ENCODE measurements at regions not wholly inside any gene's neighbourhood (a gene's known extent, or its start where the extent isn't known, plus 50 kb on each side); places are given as distances from the start of the nearest gene placed in this dataset.

GRCh38 chr1:219542828-219543518 lies 69.9 kb downstream of the ZC3H11B start:
- WGBS (ENCODE audit: insufficient coverage), result 100% methylated on average over 3 of the region's 5 CpGs
- Histone ChIP-seq H3K4me1 (ENCODE audit: control insufficient read depth, insufficient read depth, low read length) (no peaks in the 10 kb centered on the region), H3K4me3 (ENCODE audit: low read depth, low read length) (no peak overlapping the region), H3K9me3 (ENCODE audit: control insufficient read depth, insufficient read depth, low read length) (no peaks in the 10 kb centered on the region), H3K27me3 (ENCODE audit: control insufficient read depth, insufficient read depth, low read length) (no peaks in the 10 kb centered on the region), H3K36me3 (ENCODE audit: control insufficient read depth, insufficient read depth, low read length) (no peaks in the 10 kb centered on the region), H3K27ac (ENCODE audit: low read depth, low read length) (no peak overlapping the region)
- no peak for DNase-seq (ENCODE audit: low read depth in 4 of 6, low spot score in 6 of 6)

- Histone ChIP-seq H3K9me3 (ENCODE audit: control insufficient read depth, insufficient read depth, low read length) (no peaks in the 10 kb centered on the region), H3K27ac (ENCODE audit: low read depth, low read length) (no peak overlapping the region), H3K27me3 (ENCODE audit: control insufficient read depth, insufficient read depth, low read length) (no peaks in the 10 kb centered on the region), H3K36me3 (ENCODE audit: control insufficient read depth, insufficient read depth, low read length) (no peaks in the 10 kb centered on the region), H3K4me1 (ENCODE audit: control insufficient read depth, insufficient read depth, low read length) (no peaks in the 10 kb centered on the region), H3K4me3 (ENCODE audit: low read depth, low read length) (no peak overlapping the region)
- no peak for DNase-seq (ENCODE audit: low read depth in 4 of 6, low spot score in 6 of 6)
These were observed 71.0 kb downstream of the ZC3H11B start for GRCh38 chr1:219541946-219542345.

GRCh38 chr1:219539645-219540254 lies 73.2 kb downstream of the ZC3H11B start:
- no peaks in the 10 kb centered on the region for H3K9me3 ChIP-seq (ENCODE audit: control insufficient read depth, insufficient read depth, low read length)
- no peak overlapping the region for H3K4me3 ChIP-seq (ENCODE audit: low read depth, low read length)
- no peaks in the 10 kb centered on the region for H3K36me3 ChIP-seq (ENCODE audit: control insufficient read depth, insufficient read depth, low read length)
- H3K27me3 ChIP-seq (ENCODE audit: control insufficient read depth, insufficient read depth, low read length), result no peaks in the 10 kb centered on the region
- no CpG with 5 or more reads among the region's 3 CpGs for WGBS (ENCODE audit: insufficient coverage)
- no peaks in the 10 kb centered on the region for H3K4me1 ChIP-seq (ENCODE audit: control insufficient read depth, insufficient read depth, low read length)
- H3K27ac ChIP-seq (ENCODE audit: low read depth, low read length), result no peak overlapping the region
- DNase-seq (ENCODE audit: low read depth in 4 of 6, low spot score in 6 of 6), result no peak

GRCh38 chr1:219538886-219539285 lies 74.0 kb downstream of the ZC3H11B start:
- Histone ChIP-seq H3K27ac (ENCODE audit: low read depth, low read length) (no peak overlapping the region), H3K36me3 (ENCODE audit: control insufficient read depth, insufficient read depth, low read length) (no peaks in the 10 kb centered on the region), H3K27me3 (ENCODE audit: control insufficient read depth, insufficient read depth, low read length) (no peaks in the 10 kb centered on the region), H3K9me3 (ENCODE audit: control insufficient read depth, insufficient read depth, low read length) (no peaks in the 10 kb centered on the region), H3K4me3 (ENCODE audit: low read depth, low read length) (no peak overlapping the region), H3K4me1 (ENCODE audit: control insufficient read depth, insufficient read depth, low read length) (no peaks in the 10 kb centered on the region)
- DNase-seq (ENCODE audit: low read depth in 4 of 6, low spot score in 6 of 6), result no peak
- WGBS (ENCODE audit: insufficient coverage), result no CpG with 5 or more reads among the region's 1 CpG

GRCh38 chr1:219537223-219537631 lies 75.7 kb downstream of the ZC3H11B start:
- Histone ChIP-seq H3K4me1 (ENCODE audit: control insufficient read depth, insufficient read depth, low read length) (no peaks in the 10 kb centered on the region), H3K27me3 (ENCODE audit: control insufficient read depth, insufficient read depth, low read length) (no peaks in the 10 kb centered on the region), H3K9me3 (ENCODE audit: control insufficient read depth, insufficient read depth, low read length) (no peaks in the 10 kb centered on the region), H3K27ac (ENCODE audit: low read depth, low read length) (no peak overlapping the region), H3K36me3 (ENCODE audit: control insufficient read depth, insufficient read depth, low read length) (no peaks in the 10 kb centered on the region), H3K4me3 (ENCODE audit: low read depth, low read length) (no peak overlapping the region)
- no CpG with 5 or more reads among the region's 2 CpGs for WGBS (ENCODE audit: insufficient coverage)
- DNase-seq (ENCODE audit: low read depth in 4 of 6, low spot score in 6 of 6), result no peak

DNA sequence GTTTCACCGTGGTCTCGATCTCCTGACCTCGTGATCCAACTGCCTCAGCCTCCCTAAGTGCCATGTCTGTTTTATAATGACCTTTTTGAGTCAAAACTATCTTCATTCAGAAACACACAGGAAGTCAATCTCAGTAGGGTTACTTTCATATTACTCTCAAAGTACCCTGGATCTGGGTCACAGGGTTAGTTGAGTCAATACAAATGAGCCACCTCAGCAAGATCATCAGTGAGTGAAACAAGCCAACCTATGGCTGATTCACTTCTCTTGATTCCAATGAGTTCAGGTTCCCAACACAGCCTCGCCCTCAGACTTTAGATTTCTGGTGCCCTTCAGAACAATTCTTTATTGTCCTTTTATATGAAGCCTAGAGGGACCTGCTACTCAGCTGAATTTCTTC lies 76.9 kb downstream of the ZC3H11B start:
- no peaks in the 10 kb centered on the region for H3K9me3 ChIP-seq (ENCODE audit: control insufficient read depth, insufficient read depth, low read length)
- no peak for DNase-seq (ENCODE audit: low read depth in 4 of 6, low spot score in 6 of 6)
- 94% methylated on average over 2 of the region's 4 CpGs for WGBS (ENCODE audit: insufficient coverage)
- no peaks in the 10 kb centered on the region for H3K36me3 ChIP-seq (ENCODE audit: control insufficient read depth, insufficient read depth, low read length)
- H3K4me1 ChIP-seq (ENCODE audit: control insufficient read depth, insufficient read depth, low read length), result no peaks in the 10 kb centered on the region
- no peak overlapping the region for H3K4me3 ChIP-seq (ENCODE audit: low read depth, low read length)
- no peak overlapping the region for H3K27ac ChIP-seq (ENCODE audit: low read depth, low read length)
- H3K27me3 ChIP-seq (ENCODE audit: control insufficient read depth, insufficient read depth, low read length), result no peaks in the 10 kb centered on the region

DNA sequence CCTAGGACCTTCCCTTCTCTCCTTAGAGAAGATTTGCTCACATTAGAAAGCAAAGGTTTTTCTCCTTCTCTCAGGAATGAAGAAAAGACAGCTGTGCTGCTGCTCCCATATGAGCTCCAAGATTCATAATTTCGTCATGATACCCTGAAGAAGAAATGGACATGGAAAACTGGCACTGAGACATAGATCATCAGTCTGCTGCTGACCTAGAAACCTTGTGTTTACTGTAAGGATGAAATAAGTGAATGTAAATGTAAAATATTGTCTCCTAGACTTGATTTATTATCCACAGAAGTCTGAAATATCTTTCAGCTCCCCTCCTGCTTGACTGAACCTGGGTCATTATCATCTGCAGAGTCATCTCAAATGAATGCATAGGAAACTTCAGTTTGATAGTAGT lies 77.9 kb downstream of the ZC3H11B start:
- no peak overlapping the region for H3K27ac ChIP-seq (ENCODE audit: low read depth, low read length)
- 83% methylated on average over 1 of the region's 1 CpG for WGBS (ENCODE audit: insufficient coverage)

GRCh38 chr1:219533280-219533679 lies 79.6 kb downstream of the ZC3H11B start:
- H3K4me1 ChIP-seq (ENCODE audit: control insufficient read depth, insufficient read depth, low read length), result no peaks in the 10 kb centered on the region
- H3K36me3 ChIP-seq (ENCODE audit: control insufficient read depth, insufficient read depth, low read length), result no peaks in the 10 kb centered on the region
- H3K9me3 ChIP-seq (ENCODE audit: control insufficient read depth, insufficient read depth, low read length), result no peaks in the 10 kb centered on the region
- no CpG with 5 or more reads among the region's 1 CpG for WGBS (ENCODE audit: insufficient coverage)
- no peak for DNase-seq (ENCODE audit: low read depth in 4 of 6, low spot score in 6 of 6)
- H3K27ac ChIP-seq (ENCODE audit: low read depth, low read length), result no peak overlapping the region
- H3K27me3 ChIP-seq (ENCODE audit: control insufficient read depth, insufficient read depth, low read length), result no peaks in the 10 kb centered on the region
- H3K4me3 ChIP-seq (ENCODE audit: low read depth, low read length), result no peak overlapping the region

More for the DNA sequence above, 77.9 kb downstream of the ZC3H11B start:
- no peak for DNase-seq (ENCODE audit: low read depth in 4 of 6, low spot score in 6 of 6)
- Histone ChIP-seq H3K9me3 (ENCODE audit: control insufficient read depth, insufficient read depth, low read length) (no peaks in the 10 kb centered on the region), H3K36me3 (ENCODE audit: control insufficient read depth, insufficient read depth, low read length) (no peaks in the 10 kb centered on the region), H3K4me1 (ENCODE audit: control insufficient read depth, insufficient read depth, low read length) (no peaks in the 10 kb centered on the region), H3K27me3 (ENCODE audit: control insufficient read depth, insufficient read depth, low read length) (no peaks in the 10 kb centered on the region), H3K4me3 (ENCODE audit: low read depth, low read length) (no peak overlapping the region)

- no peaks in the 10 kb centered on the region for H3K36me3 ChIP-seq (ENCODE audit: control insufficient read depth, insufficient read depth, low read length)
- H3K4me1 ChIP-seq (ENCODE audit: control insufficient read depth, insufficient read depth, low read length), result no peaks in the 10 kb centered on the region
- H3K27ac ChIP-seq (ENCODE audit: low read depth, low read length), result no peak overlapping the region
- no peaks in the 10 kb centered on the region for H3K27me3 ChIP-seq (ENCODE audit: control insufficient read depth, insufficient read depth, low read length)
- H3K4me3 ChIP-seq (ENCODE audit: low read depth, low read length), result no peak overlapping the region
- DNase-seq (ENCODE audit: low read depth in 4 of 6, low spot score in 6 of 6), result no peak
- WGBS (ENCODE audit: insufficient coverage), result 72% methylated on average over 2 of the region's 2 CpGs
- no peaks in the 10 kb centered on the region for H3K9me3 ChIP-seq (ENCODE audit: control insufficient read depth, insufficient read depth, low read length)
These were observed 83.8 kb downstream of the ZC3H11B start for GRCh38 chr1:219529116-219529515.

DNA sequence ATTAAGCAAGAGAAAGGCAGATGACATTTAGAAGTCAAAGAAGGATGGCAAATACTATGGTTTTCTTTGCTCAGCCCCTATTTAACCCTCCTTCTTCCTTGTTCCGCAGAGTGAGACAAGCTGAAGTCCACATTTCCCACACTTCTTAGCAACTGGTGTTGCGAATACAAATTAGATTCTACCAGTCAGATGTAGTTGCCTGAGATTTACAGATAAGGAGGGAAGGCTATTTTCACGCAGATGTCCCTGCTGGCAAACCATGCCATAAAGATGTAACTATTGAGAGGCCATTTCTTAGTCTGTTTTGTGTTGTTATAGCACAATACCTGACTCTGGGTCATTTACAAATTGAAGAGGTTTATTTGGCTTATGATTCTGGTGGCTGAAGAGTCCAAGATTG lies 84.3 kb downstream of the ZC3H11B start:
- WGBS (ENCODE audit: insufficient coverage), result no CpG with 5 or more reads among the region's 3 CpGs
- Histone ChIP-seq H3K36me3 (ENCODE audit: control insufficient read depth, insufficient read depth, low read length) (no peaks in the 10 kb centered on the region), H3K4me1 (ENCODE audit: control insufficient read depth, insufficient read depth, low read length) (no peaks in the 10 kb centered on the region), H3K27ac (ENCODE audit: low read depth, low read length) (no peak overlapping the region), H3K4me3 (ENCODE audit: low read depth, low read length) (no peak overlapping the region), H3K27me3 (ENCODE audit: control insufficient read depth, insufficient read depth, low read length) (no peaks in the 10 kb centered on the region), H3K9me3 (ENCODE audit: control insufficient read depth, insufficient read depth, low read length) (no peaks in the 10 kb centered on the region)
- no peak for DNase-seq (ENCODE audit: low read depth in 4 of 6, low spot score in 6 of 6)
